Osteoblast (primary cell): ENCODE measurements at regions not wholly inside any gene's neighbourhood (a gene's known extent, or its start where the extent isn't known, plus 50 kb on each side); places are given as distances from the start of the nearest gene placed in this dataset.

Experiments used
- DNase-seq: peaks from one replicate; pipeline ENCODE4 v3.0.0; 2011; ENCODE audit warnings: low spot score, mixed read lengths; ENCODE audit not compliant: insufficient read length; ENCODE audit errors: missing footprints
- H2AFZ ChIP-seq: 2 replicates; pipeline ENCODE4 v1.6.0; 2011; ENCODE audit warnings: mild to moderate bottlenecking, low read length
- H3K27ac ChIP-seq: 2 replicates; pipeline ENCODE4 v1.5.1; 2011; ENCODE audit warnings: mild to moderate bottlenecking, low read depth, low read length, moderate library complexity
- H3K27me3 ChIP-seq: 2 replicates; pipeline ENCODE4 v1.6.0; 2012; ENCODE audit warnings: mild to moderate bottlenecking, control low read depth, inconsistent platforms, low read length, moderate library complexity; ENCODE audit not compliant: insufficient read depth
- H3K36me3 ChIP-seq: 2 replicates; pipeline ENCODE4 v1.5.1; 2011; ENCODE audit warnings: mild to moderate bottlenecking, low read length, control low read depth, moderate library complexity; ENCODE audit not compliant: insufficient read depth
- H3K4me1 ChIP-seq: 2 replicates; pipeline ENCODE4 v1.5.1; 2011; ENCODE audit warnings: mild to moderate bottlenecking, low read length, control low read depth, moderate library complexity; ENCODE audit not compliant: insufficient read depth
- H3K4me2 ChIP-seq: 2 replicates; pipeline ENCODE4 v1.6.0; 2011; ENCODE audit warnings: mild to moderate bottlenecking, low read length; ENCODE audit not compliant: insufficient read depth
- H3K4me3 ChIP-seq: fragments of 200-600 bp; sonication (generic); 3 replicates; pipeline ENCODE4 v1.5.1; 2012; ENCODE audit warnings: mild to moderate bottlenecking, low read length, inconsistent platforms; ENCODE audit not compliant: insufficient read depth
- H3K79me2 ChIP-seq: 2 replicates; pipeline ENCODE4 v1.6.0; 2012; ENCODE audit warnings: mild to moderate bottlenecking, low read length, control low read depth, inconsistent platforms; ENCODE audit not compliant: insufficient read depth
- H3K9me3 ChIP-seq: 2 replicates; pipeline ENCODE4 v1.5.1; 2011; ENCODE audit warnings: low read depth, low read length, control low read depth
- H4K20me1 ChIP-seq: 2 replicates; pipeline ENCODE4 v1.6.0; 2012; ENCODE audit warnings: mild to moderate bottlenecking, low read length, control low read depth; ENCODE audit not compliant: insufficient read depth
- TF ChIP-seq, protein P1 (sequence below): IDR thresholded peaks from 2 replicates; pipeline ENCODE4 v1.5.1; 2011; ENCODE audit warnings: mild to moderate bottlenecking, low read depth, low read length, moderate library complexity; ENCODE audit errors: extremely low read depth

DNA sequence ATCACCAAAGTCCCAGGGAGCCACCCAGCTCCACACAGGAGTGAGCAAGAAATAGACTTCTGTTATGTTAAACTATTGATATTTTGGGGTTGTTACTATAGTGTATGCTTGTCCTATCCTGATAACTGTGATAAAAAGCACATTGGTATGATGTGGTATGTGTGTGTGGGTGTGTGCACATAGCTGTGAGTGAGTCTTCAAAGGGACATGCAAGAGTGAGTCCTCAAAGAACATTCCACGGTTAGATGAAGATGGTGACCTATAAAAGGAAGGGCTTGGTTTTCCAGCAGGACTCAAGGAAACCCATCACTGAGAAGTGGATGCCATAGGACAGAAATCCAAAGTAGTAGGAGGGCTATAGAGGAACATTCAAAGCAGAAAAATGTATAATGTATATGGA, 342.9 kb downstream of the TSN start:
- Histone ChIP-seq H3K4me2 (no peak overlapping the region), H2AFZ (no peak overlapping the region), H3K9me3 (no peaks in the 10 kb centered on the region), H4K20me1 (no peaks in the 10 kb centered on the region), H3K36me3 (no peaks in the 10 kb centered on the region), H3K4me3 (no peak overlapping the region), H3K27me3 (no peaks in the 10 kb centered on the region), H3K4me1 (no peaks in the 10 kb centered on the region), H3K27ac (no peak overlapping the region), H3K79me2 (no peaks in the 10 kb centered on the region)
- TF ChIP-seq, protein P1, sequence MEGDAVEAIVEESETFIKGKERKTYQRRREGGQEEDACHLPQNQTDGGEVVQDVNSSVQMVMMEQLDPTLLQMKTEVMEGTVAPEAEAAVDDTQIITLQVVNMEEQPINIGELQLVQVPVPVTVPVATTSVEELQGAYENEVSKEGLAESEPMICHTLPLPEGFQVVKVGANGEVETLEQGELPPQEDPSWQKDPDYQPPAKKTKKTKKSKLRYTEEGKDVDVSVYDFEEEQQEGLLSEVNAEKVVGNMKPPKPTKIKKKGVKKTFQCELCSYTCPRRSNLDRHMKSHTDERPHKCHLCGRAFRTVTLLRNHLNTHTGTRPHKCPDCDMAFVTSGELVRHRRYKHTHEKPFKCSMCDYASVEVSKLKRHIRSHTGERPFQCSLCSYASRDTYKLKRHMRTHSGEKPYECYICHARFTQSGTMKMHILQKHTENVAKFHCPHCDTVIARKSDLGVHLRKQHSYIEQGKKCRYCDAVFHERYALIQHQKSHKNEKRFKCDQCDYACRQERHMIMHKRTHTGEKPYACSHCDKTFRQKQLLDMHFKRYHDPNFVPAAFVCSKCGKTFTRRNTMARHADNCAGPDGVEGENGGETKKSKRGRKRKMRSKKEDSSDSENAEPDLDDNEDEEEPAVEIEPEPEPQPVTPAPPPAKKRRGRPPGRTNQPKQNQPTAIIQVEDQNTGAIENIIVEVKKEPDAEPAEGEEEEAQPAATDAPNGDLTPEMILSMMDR = no peak
- DNase-seq = no peak

DNA sequence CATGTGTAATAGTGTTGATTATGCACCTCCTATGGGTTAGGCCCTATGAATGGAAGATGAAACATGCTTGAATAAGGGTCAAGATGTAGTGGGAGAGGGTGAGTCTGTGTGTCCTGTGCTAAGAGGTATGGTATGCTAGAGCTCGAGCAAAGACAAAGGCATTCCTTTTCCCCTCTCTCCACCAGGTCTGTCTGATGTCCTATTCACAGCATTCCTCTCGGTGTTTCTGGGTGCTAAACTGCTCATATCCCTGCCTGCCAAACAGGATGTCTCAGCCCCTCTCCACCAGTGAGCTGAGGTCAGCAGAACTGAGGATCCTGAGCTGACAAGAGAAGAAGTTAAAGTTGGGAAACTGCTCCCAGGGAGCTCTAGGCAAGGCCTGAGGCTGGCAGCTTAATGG, 344.9 kb downstream of the TSN start:
- no peak for DNase-seq
- Histone ChIP-seq H3K27ac (peak overlapping the region; percentile 23), H3K79me2 (no peaks in the 10 kb centered on the region), H4K20me1 (no peaks in the 10 kb centered on the region), H3K4me2 (no peak overlapping the region), H2AFZ (no peak overlapping the region), H3K27me3 (no peaks in the 10 kb centered on the region), H3K36me3 (no peaks in the 10 kb centered on the region), H3K9me3 (no peaks in the 10 kb centered on the region), H3K4me3 (no peak overlapping the region), H3K4me1 (no peaks in the 10 kb centered on the region)
- TF ChIP-seq, protein P1 = no peak

DNA sequence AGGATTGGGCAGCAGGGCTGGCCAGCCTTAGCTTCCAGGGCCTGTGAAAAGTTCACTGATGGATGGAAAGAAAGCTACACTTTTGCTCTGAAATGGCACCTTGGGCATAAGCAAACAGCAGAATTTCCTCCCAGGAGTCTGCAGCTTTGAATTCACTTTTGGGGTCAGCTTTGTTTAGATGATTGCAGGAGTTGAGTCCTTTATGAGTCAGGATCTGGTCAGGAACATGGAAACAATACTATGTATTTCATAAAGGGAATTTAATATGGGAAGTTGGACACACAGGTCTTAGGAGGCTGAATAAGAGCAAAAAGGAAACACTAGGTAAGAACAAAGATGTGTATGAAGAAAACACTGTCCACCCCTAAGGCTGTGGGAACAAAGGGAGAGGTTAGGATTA, 345.3 kb downstream of the TSN start:
- Histone ChIP-seq H4K20me1 (no peaks in the 10 kb centered on the region), H3K4me2 (no peak overlapping the region), H3K4me1 (no peaks in the 10 kb centered on the region), H3K4me3 (no peak overlapping the region), H3K79me2 (no peaks in the 10 kb centered on the region), H3K9me3 (no peaks in the 10 kb centered on the region), H3K27me3 (no peaks in the 10 kb centered on the region), H2AFZ (no peak overlapping the region), H3K36me3 (no peaks in the 10 kb centered on the region), H3K27ac (peak overlapping the region; percentile 23)
- DNase-seq = no peak
- TF ChIP-seq, protein P1 = no peak

DNA sequence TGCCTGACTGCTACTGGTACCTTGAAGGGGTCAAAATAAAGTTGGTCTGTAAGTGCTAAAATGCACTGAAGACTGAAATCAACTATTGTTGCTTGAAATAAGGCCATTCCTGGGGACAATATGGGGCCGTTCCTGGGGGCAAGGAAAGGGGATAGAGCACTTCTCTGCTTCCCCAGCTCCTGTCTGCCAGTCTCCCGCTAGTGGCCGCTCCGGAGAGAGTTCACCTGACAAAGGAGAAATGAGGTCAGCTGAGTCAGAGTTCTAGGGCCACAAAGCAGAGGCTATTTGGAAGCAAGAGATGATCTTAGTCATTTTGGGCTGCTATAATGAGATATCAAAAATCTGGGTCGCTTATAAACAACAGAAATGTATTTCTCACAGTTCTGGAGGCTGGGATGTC, 345.9 kb downstream of the TSN start:
- Histone ChIP-seq H3K9me3 (no peaks in the 10 kb centered on the region), H3K4me1 (no peaks in the 10 kb centered on the region), H3K27ac (no peak overlapping the region), H2AFZ (no peak overlapping the region), H3K79me2 (no peaks in the 10 kb centered on the region), H3K4me2 (no peak overlapping the region), H3K4me3 (no peak overlapping the region), H4K20me1 (no peaks in the 10 kb centered on the region), H3K36me3 (no peaks in the 10 kb centered on the region), H3K27me3 (no peaks in the 10 kb centered on the region)
- TF ChIP-seq, protein P1 = no peak
- no peak for DNase-seq
